GM12878 (cell line): ENCODE measurements at regions not wholly inside any gene's neighbourhood (a gene's known extent, or its start where the extent isn't known, plus 50 kb on each side); places are given as distances from the start of the nearest gene placed in this dataset.
A peak's percentile ranks its signal among the peaks of the same experiment; 100 is the strongest.
"Not testable (repeated sequence)": the region's sequence is repeated elsewhere in the genome, so short reads cannot be mapped to it uniquely, and the experiment has no call there.

ENCODE experiments used
- ATAC-seq: fragments of 200-7000 bp; cut with Tn5 transposase; 3 replicates; pipeline ENCODE4 v1.9.1; 2020; ENCODE audit warnings: mild to moderate bottlenecking, moderate library complexity
- BruUV-seq: library from RNA; stranded (reverse); fragments of 400-500 nt; replicated peaks from 2 replicates; lab custom pipeline; 2021; lab: Mats Ljungman, UMichigan
- CTCF ChIA-PET: fragments of 300-600 bp; sonication (Branson Sonifier 250); formaldehyde crosslinking; extraction: SDS; loops from one replicate; lab custom pipeline; 2021; ENCODE audit warnings: inconsistent platforms; lab: Yijun Ruan, JAX
- POLR2A ChIA-PET: fragments of 350-600 bp; formaldehyde crosslinking; extraction: SDS; loops from one replicate; lab custom pipeline; 2021; ENCODE audit warnings: inconsistent platforms; lab: Charles Lee
- RAD21 ChIA-PET: fragments of 300-600 bp; sonication (Branson Sonifier 250); formaldehyde crosslinking; loops from one replicate; lab custom pipeline; 2023; ENCODE audit warnings: antibody characterized with exemption; ENCODE audit not compliant: unreplicated experiment; lab: Charles Lee
- SMC1A ChIA-PET: fragments of 300-600 bp; sonication (Branson Sonifier 250); formaldehyde crosslinking; loops from one replicate; lab custom pipeline; 2023; ENCODE audit not compliant: unreplicated experiment, uncharacterized antibody; lab: Charles Lee
- DNase-seq: peaks from one replicate; pipeline ENCODE4 v3.0.0-alpha.2; 2011; ENCODE audit warnings: low read depth, low spot score
- FAIRE-seq: peaks from 3 replicates; lab custom pipeline; 2011; peaks lifted over from hg19 to GRCh38; lab: Jason Lieb, UNC
- H2AFZ ChIP-seq: 2 replicates; pipeline ENCODE4 v1.6.0; 2011; ENCODE audit warnings: low read depth, low read length, control low read depth; ENCODE audit not compliant: control insufficient read depth
- H3K27ac ChIP-seq: 2 replicates; pipeline ENCODE4 v1.5.1; 2011; ENCODE audit warnings: control low read depth; ENCODE audit not compliant: control insufficient read depth, insufficient read depth
- H3K27me3 ChIP-seq, 2 experiments: replicated peaks in 1 of 2; 2 replicates each; pipeline versions ENCODE4 v1.6.0 to v1.6.1; 2011; ENCODE audit warnings: low read length in 1 of 2; ENCODE audit not compliant: control insufficient read depth in 2 of 2, insufficient read depth in 2 of 2
- H3K36me3 ChIP-seq, 2 experiments: 2 replicates each; pipeline ENCODE4 v1.5.1; 2011; ENCODE audit warnings: low read length in 1 of 2; ENCODE audit not compliant: control insufficient read depth in 2 of 2, insufficient read depth in 2 of 2
- H3K4me1 ChIP-seq: 2 replicates; pipeline ENCODE4 v1.6.1; 2011; ENCODE audit warnings: mild to moderate bottlenecking, low read length, moderate library complexity, mixed read lengths; ENCODE audit not compliant: control insufficient read depth, insufficient read depth
- H3K4me2 ChIP-seq: 2 replicates; pipeline ENCODE4 v1.6.0; 2011; ENCODE audit warnings: control low read depth; ENCODE audit not compliant: control insufficient read depth, insufficient read depth
- H3K4me3 ChIP-seq: fragments of 200-600 bp; sonication (generic); 2 replicates; pipeline ENCODE4 v1.5.1; 2016
- H3K79me2 ChIP-seq: 2 replicates; pipeline ENCODE4 v1.6.0; 2011; ENCODE audit warnings: low read length; ENCODE audit not compliant: control insufficient read depth, insufficient read depth
- H3K9ac ChIP-seq: 2 replicates; pipeline ENCODE4 v1.8.0; 2011; ENCODE audit warnings: low read length, control low read depth, mixed read lengths; ENCODE audit not compliant: control insufficient read depth, insufficient read depth
- H3K9me3 ChIP-seq: replicated peaks from 3 replicates; pipeline ENCODE4 v1.5.1; 2011; ENCODE audit warnings: mild to moderate bottlenecking, low read length; ENCODE audit not compliant: control insufficient read depth, insufficient read depth
- H4K20me1 ChIP-seq: 2 replicates; pipeline ENCODE4 v1.6.0; 2011; ENCODE audit not compliant: control insufficient read depth, insufficient read depth
- ASH2L ChIP-seq: fragments of 300-600, 200-600 bp; sonication (generic); IDR thresholded peaks from 2 replicates; pipeline ENCODE4 v1.6.1; 2017; ENCODE audit warnings: low read depth, mild to moderate bottlenecking, borderline replicate concordance
- BACH1 ChIP-seq: fragments of 450-650 bp; IDR thresholded peaks from 2 replicates; pipeline ENCODE4 v1.6.1; 2017; ENCODE audit warnings: mild to moderate bottlenecking, borderline replicate concordance
- CHD4 ChIP-seq: fragments of 200-600 bp; sonication (generic); IDR thresholded peaks from 2 replicates; pipeline ENCODE4 v1.6.1; 2016; ENCODE audit warnings: mild to moderate bottlenecking
- NBN ChIP-seq: fragments of 450-650 bp; IDR thresholded peaks from 2 replicates; pipeline ENCODE4 v1.6.1; 2016
- NR2C1 ChIP-seq: fragments of 450-650 bp; IDR thresholded peaks from 2 replicates; pipeline ENCODE4 v1.6.1; 2017; ENCODE audit warnings: antibody characterized with exemption, mild to moderate bottlenecking, moderate library complexity
- NR2C2 ChIP-seq: IDR thresholded peaks from 2 replicates; pipeline ENCODE4 v1.6.1; 2011; ENCODE audit warnings: borderline replicate concordance, low read depth; ENCODE audit not compliant: control insufficient read depth, insufficient read length
- YY1 ChIP-seq: IDR thresholded peaks from 2 replicates; pipeline ENCODE4 v1.6.1; 2011; ENCODE audit warnings: low read depth, mild to moderate bottlenecking, low read length
- ZNF217 ChIP-seq: fragments of 450-650 bp; IDR thresholded peaks from 2 replicates; pipeline ENCODE4 v1.6.1; 2017; ENCODE audit warnings: antibody characterized with exemption, mild to moderate bottlenecking
- WGBS: methylation state at CpG from one replicate; pipeline ENCODE4 v1.1.6; 2016; ENCODE audit warnings: low lambda C conversion rate; ENCODE audit not compliant: insufficient replicate concordance, insufficient coverage; ENCODE audit errors: missing lambda C conversion rate; 5-methylcytosine and 5-hydroxymethylcytosine counted together
- in situ Hi-C: fragments of 300-500 bp; cut with MboI; formaldehyde crosslinking; loops from 9 replicates; pipeline ENCODE4 v1.14.3; 2018; ENCODE audit warnings: mixed read lengths
- intact Hi-C: fragments of 100-400 bp; cut with micrococcal nuclease; formaldehyde crosslinking; loops from one replicate; pipeline ENCODE4 v1.14.2; 2022; ENCODE audit not compliant: unreplicated experiment
- TF ChIP-seq, protein P1 (sequence below): fragments of 450-650 bp; IDR thresholded peaks from 2 replicates; pipeline ENCODE4 v1.6.1; 2017; ENCODE audit warnings: low read depth, mild to moderate bottlenecking, moderate library complexity
- TF ChIP-seq, protein P2 (sequence below): IDR thresholded peaks from 2 replicates; pipeline ENCODE4 v1.6.1; 2011; ENCODE audit warnings: low read depth, mild to moderate bottlenecking, low read length, moderate library complexity, borderline replicate concordance; ENCODE audit errors: extremely low read depth

- H3K79me2 ChIP-seq, H3K27me3 ChIP-seq, H3K36me3 ChIP-seq, BruUV-seq, intact Hi-C loops, FAIRE-seq, DNase-seq, in situ Hi-C loops, H3K4me2 ChIP-seq, H3K27ac ChIP-seq, H3K9me3 ChIP-seq, H3K4me1 ChIP-seq, H3K4me3 ChIP-seq, H4K20me1 ChIP-seq, H2AFZ ChIP-seq, H3K9ac ChIP-seq: not testable (repeated sequence)
- CTCF ChIA-PET: interaction anchor here (1.0 to 2.1 kb wide), 3 partner anchors 11 to 57 kb away, joined by 3 to 9 read pairs (median 6); no protein-coding TSS in a partner anchor
- 0% methylated on average over 2 of the region's 2 CpGs for WGBS
- POLR2A ChIA-PET: interaction anchor here (0.7 to 0.8 kb wide), 2 partner anchors 9 to 10 kb away, joined by 3 to 4 read pairs; no protein-coding TSS in a partner anchor
- RAD21 ChIA-PET: interaction anchor here (0.7 to 3.2 kb wide), 5 partner anchors 11 to 245 kb away, joined by 3 to 13 read pairs (median 5); no protein-coding TSS in a partner anchor
- TF ChIP-seq, protein P1, sequence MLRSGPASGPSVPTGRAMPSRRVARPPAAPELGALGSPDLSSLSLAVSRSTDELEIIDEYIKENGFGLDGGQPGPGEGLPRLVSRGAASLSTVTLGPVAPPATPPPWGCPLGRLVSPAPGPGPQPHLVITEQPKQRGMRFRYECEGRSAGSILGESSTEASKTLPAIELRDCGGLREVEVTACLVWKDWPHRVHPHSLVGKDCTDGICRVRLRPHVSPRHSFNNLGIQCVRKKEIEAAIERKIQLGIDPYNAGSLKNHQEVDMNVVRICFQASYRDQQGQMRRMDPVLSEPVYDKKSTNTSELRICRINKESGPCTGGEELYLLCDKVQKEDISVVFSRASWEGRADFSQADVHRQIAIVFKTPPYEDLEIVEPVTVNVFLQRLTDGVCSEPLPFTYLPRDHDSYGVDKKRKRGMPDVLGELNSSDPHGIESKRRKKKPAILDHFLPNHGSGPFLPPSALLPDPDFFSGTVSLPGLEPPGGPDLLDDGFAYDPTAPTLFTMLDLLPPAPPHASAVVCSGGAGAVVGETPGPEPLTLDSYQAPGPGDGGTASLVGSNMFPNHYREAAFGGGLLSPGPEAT: 0 out of 2 replicates have a peak, but pooled peaks have one; percentile 18
- TF ChIP-seq NBN: 0 out of 2 replicates have a peak, but pooled peaks have one; percentile 45
- ATAC-seq: peak; percentile 59
- SMC1A ChIA-PET: interaction anchor here (1.4 to 1.8 kb wide), 2 partner anchors 11 to 58 kb away, joined by 4 to 12 read pairs; no protein-coding TSS in a partner anchor
Measured at GRCh38 chr13:52910318-52910717, 61.9 kb upstream of the PCDH8 start.

DNA sequence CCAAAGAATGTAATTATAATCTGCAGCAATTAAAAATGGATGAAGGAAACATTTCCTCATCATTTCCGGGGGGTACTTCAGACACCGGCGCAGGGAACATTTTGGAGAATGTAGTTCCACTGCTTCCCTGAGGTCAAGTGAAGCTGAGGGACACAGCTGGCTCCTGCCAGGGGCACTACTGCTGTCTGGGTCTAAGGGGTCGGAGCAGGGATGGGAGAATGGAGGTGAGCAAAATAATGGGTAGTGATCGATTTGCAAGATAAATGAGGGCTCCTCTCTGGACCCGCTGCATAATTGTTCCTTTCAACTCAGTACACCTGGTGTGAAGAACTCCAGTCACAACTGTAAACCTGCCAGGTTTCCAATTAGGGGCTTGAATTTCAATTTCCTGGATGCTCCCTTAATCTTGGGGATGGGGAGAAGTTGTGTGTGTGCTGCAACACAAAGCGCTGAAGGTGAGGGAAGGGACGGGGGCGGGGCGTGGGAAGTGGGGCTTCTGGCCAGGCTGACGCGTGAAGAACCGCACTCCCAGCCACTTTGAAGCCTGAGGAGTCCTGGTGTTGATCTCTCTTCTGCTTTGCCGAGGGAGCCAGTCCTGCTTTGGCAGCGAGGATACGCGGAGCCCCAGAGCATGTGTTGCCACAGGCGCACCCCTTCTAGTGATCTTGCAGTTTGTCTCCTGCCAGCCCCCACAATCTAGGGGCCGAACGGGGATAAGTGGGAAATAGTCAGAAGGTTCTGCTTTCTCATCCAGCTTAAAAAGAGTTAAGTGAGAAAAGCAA lies 57.9 kb upstream of the PCDH8 start:
- in situ Hi-C loops (no loop called here), intact Hi-C loops (no loop called here)
- H3K9ac ChIP-seq: no peak overlapping the region
- H3K79me2 ChIP-seq: no peaks in the 10 kb centered on the region
- no peak overlapping the region for H3K27ac ChIP-seq
- H3K9me3 ChIP-seq: no peaks in the 10 kb centered on the region
- SMC1A ChIA-PET: interaction anchor here (0.7 to 0.8 kb wide), 2 partner anchors 9 to 55 kb away, joined by 3 to 4 read pairs; no protein-coding TSS in a partner anchor
- no peak overlapping the region for H3K4me2 ChIP-seq
- no peak overlapping the region for H3K4me3 ChIP-seq
- DNase-seq (no peak), FAIRE-seq (no peak), ATAC-seq (no peak)
- H3K27me3 ChIP-seq: peaks cover 0 to 2% of the 10 kb centered on the region in 2 experiments; a peak in 2 of 4 replicates
- WGBS: 29% methylated on average over 20 of the region's 20 CpGs
- no peaks in the 10 kb centered on the region for H4K20me1 ChIP-seq
- CTCF ChIA-PET: interaction anchor here (1.0 to 5.9 kb wide), 3 partner anchors 8 to 61 kb away, joined by 3 to 34 read pairs (median 3); no protein-coding TSS in a partner anchor
- peaks cover 9% of the 10 kb centered on the region; the same call in 1 of the 2 replicates for H3K4me1 ChIP-seq
- POLR2A ChIA-PET: no interaction called here
- no peaks in the 10 kb centered on the region for H3K36me3 ChIP-seq
- BruUV-seq: no TSS peak
- no peak for TF ChIP-seq BACH1
- no peak for TF ChIP-seq YY1
- TF ChIP-seq ASH2L: no peak
- TF ChIP-seq CHD4: no peak
- TF ChIP-seq, protein P2, sequence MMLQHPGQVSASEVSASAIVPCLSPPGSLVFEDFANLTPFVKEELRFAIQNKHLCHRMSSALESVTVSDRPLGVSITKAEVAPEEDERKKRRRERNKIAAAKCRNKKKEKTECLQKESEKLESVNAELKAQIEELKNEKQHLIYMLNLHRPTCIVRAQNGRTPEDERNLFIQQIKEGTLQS: no peak
- TF ChIP-seq NR2C1: no peak
- TF ChIP-seq NR2C2: no peak
- TF ChIP-seq ZNF217: no peak
- no peak overlapping the region for H2AFZ ChIP-seq
- RAD21 ChIA-PET: no interaction called here
